ENCODE measurements at regions not wholly inside any gene's neighbourhood (a gene's known extent, or its start where the extent isn't known, plus 50 kb on each side); places are given as distances from the start of the nearest gene placed in this dataset.

DNA sequence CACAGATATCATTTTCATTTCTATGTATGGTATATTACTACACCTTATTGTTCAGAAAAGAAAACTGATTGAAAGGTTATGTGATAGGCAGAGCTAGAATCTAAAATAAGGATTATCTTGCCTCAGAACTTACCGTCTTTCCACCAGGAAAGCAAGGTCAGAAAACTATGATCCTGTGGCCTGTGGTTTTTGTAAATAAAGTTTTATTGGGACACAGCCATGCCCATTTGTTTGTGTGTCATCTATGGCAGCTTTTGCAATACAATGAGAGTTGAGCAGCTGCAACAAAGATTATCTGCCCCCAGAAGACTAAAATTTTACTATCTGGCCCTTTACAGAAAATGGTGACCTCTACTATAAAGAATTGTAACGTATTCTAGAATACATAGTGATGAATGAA lies 314.7 kb upstream of the SLCO3A1 start:
- H3K36me3 ChIP-seq, result no peaks in the 10 kb centered on the region
- TF ChIP-seq, protein P1, sequence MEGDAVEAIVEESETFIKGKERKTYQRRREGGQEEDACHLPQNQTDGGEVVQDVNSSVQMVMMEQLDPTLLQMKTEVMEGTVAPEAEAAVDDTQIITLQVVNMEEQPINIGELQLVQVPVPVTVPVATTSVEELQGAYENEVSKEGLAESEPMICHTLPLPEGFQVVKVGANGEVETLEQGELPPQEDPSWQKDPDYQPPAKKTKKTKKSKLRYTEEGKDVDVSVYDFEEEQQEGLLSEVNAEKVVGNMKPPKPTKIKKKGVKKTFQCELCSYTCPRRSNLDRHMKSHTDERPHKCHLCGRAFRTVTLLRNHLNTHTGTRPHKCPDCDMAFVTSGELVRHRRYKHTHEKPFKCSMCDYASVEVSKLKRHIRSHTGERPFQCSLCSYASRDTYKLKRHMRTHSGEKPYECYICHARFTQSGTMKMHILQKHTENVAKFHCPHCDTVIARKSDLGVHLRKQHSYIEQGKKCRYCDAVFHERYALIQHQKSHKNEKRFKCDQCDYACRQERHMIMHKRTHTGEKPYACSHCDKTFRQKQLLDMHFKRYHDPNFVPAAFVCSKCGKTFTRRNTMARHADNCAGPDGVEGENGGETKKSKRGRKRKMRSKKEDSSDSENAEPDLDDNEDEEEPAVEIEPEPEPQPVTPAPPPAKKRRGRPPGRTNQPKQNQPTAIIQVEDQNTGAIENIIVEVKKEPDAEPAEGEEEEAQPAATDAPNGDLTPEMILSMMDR (IDR thresholded peaks at IDR 0.05; ENCODE audit: borderline replicate concordance), result no peak
- no peak for DNase-seq
- no peaks in the 10 kb centered on the region for H3K9me3 ChIP-seq (replicated peaks)
- peaks cover 20% of the 10 kb centered on the region for H3K4me1 ChIP-seq
- H3K27me3 ChIP-seq (ENCODE audit: low read depth), result no peaks in the 10 kb centered on the region
- H3K27ac ChIP-seq (replicated peaks), result no peak overlapping the region
- intact Hi-C loops (cut with micrococcal nuclease), result no loop called here
- no peak overlapping the region for H3K4me3 ChIP-seq

DNA sequence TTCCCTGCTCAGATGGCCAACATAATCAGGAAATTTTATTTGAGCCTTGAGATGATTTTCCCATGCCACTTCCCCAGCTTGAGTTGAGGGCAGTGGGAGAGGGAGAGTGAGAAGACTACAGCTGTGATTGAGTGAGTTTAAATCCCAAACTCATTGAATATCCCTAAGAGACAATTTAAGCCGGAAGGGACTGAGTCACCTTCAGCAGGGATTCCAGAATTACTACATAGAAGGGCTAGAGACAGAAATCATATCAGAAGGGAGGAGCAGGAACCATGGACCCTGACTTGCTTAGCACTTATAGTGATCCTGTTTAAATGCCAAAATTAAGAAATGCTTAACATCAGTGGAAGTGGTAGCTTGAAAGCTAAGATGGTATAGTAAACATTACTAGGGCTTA lies 312.2 kb upstream of the SLCO3A1 start:
- Histone ChIP-seq H3K4me1 (peaks cover 15% of the 10 kb centered on the region), H3K9me3 (replicated peaks) (no peaks in the 10 kb centered on the region), H3K4me3 (no peak overlapping the region), H3K27me3 (ENCODE audit: low read depth) (no peaks in the 10 kb centered on the region), H3K36me3 (no peaks in the 10 kb centered on the region), H3K27ac (replicated peaks) (no peak overlapping the region)
- intact Hi-C loops (cut with micrococcal nuclease), result no loop called here
- no peak for DNase-seq
- TF ChIP-seq, protein P1 (IDR thresholded peaks at IDR 0.05; ENCODE audit: borderline replicate concordance), result no peak

DNA sequence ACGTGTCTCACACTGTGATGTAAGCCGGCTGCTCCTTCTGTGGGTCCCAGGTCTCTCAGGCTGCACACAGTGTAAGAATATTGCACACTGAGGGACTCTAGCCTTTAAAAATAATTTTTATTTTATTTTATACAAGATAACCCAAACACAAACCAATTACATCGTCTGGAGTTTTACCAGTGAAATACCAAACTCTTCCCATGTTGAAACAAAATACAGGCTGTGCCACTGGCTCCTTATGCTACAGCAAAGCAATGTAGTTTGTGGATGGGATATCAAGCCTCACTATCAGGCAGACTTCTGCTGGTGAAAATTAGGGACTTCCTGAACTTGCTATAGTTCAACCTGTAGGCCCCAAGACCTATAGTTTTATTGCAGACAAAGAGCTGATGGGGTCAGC lies 311.3 kb upstream of the SLCO3A1 start:
- TF ChIP-seq, protein P1 (IDR thresholded peaks at IDR 0.05; ENCODE audit: borderline replicate concordance), result no peak
- Histone ChIP-seq H3K4me3 (no peak overlapping the region), H3K27me3 (ENCODE audit: low read depth) (no peaks in the 10 kb centered on the region), H3K9me3 (replicated peaks) (no peaks in the 10 kb centered on the region), H3K4me1 (peaks cover 5% of the 10 kb centered on the region), H3K36me3 (no peaks in the 10 kb centered on the region), H3K27ac (replicated peaks) (no peak overlapping the region)
- DNase-seq, result no peak
- intact Hi-C loops (cut with micrococcal nuclease), result no loop called here

- Histone ChIP-seq H3K27me3 (ENCODE audit: low read depth) (no peaks in the 10 kb centered on the region), H3K9me3 (replicated peaks) (no peaks in the 10 kb centered on the region), H3K4me1 (peaks cover 20% of the 10 kb centered on the region), H3K36me3 (no peaks in the 10 kb centered on the region), H3K27ac (replicated peaks) (no peak overlapping the region), H3K4me3 (no peak overlapping the region)
- no peak for DNase-seq
- intact Hi-C loops (cut with micrococcal nuclease), result no loop called here
- TF ChIP-seq, protein P1 (IDR thresholded peaks at IDR 0.05; ENCODE audit: borderline replicate concordance), result no peak
Measured at GRCh38 chr15:91547356-91547755, 306.2 kb upstream of the SLCO3A1 start.

DNA sequence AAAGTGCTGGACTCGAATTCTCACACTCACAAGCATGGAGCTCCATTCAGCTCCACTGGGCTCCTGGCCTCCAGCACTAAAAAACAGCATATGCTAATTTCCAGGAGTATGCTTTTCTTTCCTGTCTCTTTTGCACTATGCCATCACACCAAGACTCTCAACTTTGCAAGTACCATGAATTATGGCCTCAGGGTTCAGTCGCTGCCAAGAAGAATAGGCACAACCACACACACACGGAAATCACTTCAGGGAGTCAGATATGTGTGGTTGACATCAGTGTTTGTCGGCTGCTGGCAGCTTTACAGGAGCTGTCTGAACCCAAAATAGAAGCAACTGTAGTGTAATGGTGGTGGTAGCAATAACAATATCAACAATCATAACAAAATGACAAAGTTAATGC lies 305.0 kb upstream of the SLCO3A1 start:
- H3K9me3 ChIP-seq (replicated peaks), result no peaks in the 10 kb centered on the region
- no peak overlapping the region for H3K4me3 ChIP-seq
- DNase-seq, result peak; percentile 53
- no peak overlapping the region for H3K27ac ChIP-seq (replicated peaks)
- H3K27me3 ChIP-seq (ENCODE audit: low read depth), result no peaks in the 10 kb centered on the region
- intact Hi-C loops (cut with micrococcal nuclease), result no loop called here
- peaks cover 20% of the 10 kb centered on the region for H3K4me1 ChIP-seq
- TF ChIP-seq, protein P1 (IDR thresholded peaks at IDR 0.05; ENCODE audit: borderline replicate concordance), result no peak
- no peaks in the 10 kb centered on the region for H3K36me3 ChIP-seq

DNA sequence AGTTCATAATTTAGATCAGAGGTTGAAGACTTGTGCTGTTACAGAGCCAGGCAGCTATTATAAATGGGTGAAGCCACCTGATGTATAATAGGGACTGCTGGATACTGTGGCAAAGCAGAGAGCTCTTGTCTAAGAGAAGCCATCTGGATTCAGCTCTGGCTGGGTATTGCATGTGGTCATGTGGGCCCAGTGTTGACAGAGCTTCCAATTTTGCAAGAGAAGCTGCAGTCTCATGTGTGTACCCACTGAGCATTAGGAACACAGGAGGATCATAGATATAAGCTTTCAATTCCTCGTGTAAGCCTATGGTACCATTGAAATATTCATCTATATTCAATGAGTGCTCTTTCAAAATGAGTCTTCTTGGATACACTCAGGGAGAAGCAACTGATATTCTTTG lies 303.9 kb upstream of the SLCO3A1 start:
- peaks cover 20% of the 10 kb centered on the region for H3K4me1 ChIP-seq
- H3K4me3 ChIP-seq, result no peak overlapping the region
- H3K9me3 ChIP-seq (replicated peaks), result no peaks in the 10 kb centered on the region
- no peaks in the 10 kb centered on the region for H3K36me3 ChIP-seq
- H3K27ac ChIP-seq (replicated peaks), result no peak overlapping the region
- TF ChIP-seq, protein P1 (IDR thresholded peaks at IDR 0.05; ENCODE audit: borderline replicate concordance), result no peak
- no peak for DNase-seq
- H3K27me3 ChIP-seq (ENCODE audit: low read depth), result no peaks in the 10 kb centered on the region
- intact Hi-C loops (cut with micrococcal nuclease), result no loop called here

Measured in left ventricle myocardium inferior (tissue), 1 donor.